ENCODE measurements at regions not wholly inside any gene's neighbourhood (a gene's known extent, or its start where the extent isn't known, plus 50 kb on each side); places are given as distances from the start of the nearest gene placed in this dataset.

- TF ChIP-seq TAF1 (IDR thresholded peaks at IDR 0.05; ENCODE audit: borderline replicate concordance, insufficient read depth, low read length) (no peak), REST (IDR thresholded peaks at IDR 0.05; ENCODE audit: insufficient read depth in 1 of 2, low read depth in 2 of 2, low read length in 2 of 2) (peak; percentile 64 to 90; a peak in 3 of 4 replicates), POLR2AphosphoS5 (IDR thresholded peaks at IDR 0.05; ENCODE audit: low read depth, low read length) (no peak), SIN3A (IDR thresholded peaks at IDR 0.05; ENCODE audit: borderline replicate concordance, insufficient read depth, low read length) (no peak)
Measured at GRCh38 chr6:8492536-8493133, 57.3 kb upstream of the SLC35B3 start.

Measured in PFSK-1 (cell line).